ENCODE measurements at regions not wholly inside any gene's neighbourhood (a gene's known extent, or its start where the extent isn't known, plus 50 kb on each side); places are given as distances from the start of the nearest gene placed in this dataset.
A peak's percentile ranks its signal among the peaks of the same experiment; 100 is the strongest.
"Not testable (repeated sequence)": the region's sequence is repeated elsewhere in the genome, so short reads cannot be mapped to it uniquely, and the experiment has no call there.

GRCh38 chr3:171526146-171526545, 65.9 kb upstream of the TNIK start:
- no peaks in the 10 kb centered on the region for H3K36me3 ChIP-seq
- no peak overlapping the region for H3K4me3 ChIP-seq (ENCODE audit: low read depth, low read length)
- DNase-seq = no peak
- H3K9me3 ChIP-seq = no peaks in the 10 kb centered on the region
- TF ChIP-seq, protein P1, sequence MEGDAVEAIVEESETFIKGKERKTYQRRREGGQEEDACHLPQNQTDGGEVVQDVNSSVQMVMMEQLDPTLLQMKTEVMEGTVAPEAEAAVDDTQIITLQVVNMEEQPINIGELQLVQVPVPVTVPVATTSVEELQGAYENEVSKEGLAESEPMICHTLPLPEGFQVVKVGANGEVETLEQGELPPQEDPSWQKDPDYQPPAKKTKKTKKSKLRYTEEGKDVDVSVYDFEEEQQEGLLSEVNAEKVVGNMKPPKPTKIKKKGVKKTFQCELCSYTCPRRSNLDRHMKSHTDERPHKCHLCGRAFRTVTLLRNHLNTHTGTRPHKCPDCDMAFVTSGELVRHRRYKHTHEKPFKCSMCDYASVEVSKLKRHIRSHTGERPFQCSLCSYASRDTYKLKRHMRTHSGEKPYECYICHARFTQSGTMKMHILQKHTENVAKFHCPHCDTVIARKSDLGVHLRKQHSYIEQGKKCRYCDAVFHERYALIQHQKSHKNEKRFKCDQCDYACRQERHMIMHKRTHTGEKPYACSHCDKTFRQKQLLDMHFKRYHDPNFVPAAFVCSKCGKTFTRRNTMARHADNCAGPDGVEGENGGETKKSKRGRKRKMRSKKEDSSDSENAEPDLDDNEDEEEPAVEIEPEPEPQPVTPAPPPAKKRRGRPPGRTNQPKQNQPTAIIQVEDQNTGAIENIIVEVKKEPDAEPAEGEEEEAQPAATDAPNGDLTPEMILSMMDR (IDR thresholded peaks at IDR 0.05; ENCODE audit: low read depth, low read length) = no peak
- peaks cover 10% of the 10 kb centered on the region for H3K4me1 ChIP-seq
- H3K27me3 ChIP-seq = no peaks in the 10 kb centered on the region

DNA sequence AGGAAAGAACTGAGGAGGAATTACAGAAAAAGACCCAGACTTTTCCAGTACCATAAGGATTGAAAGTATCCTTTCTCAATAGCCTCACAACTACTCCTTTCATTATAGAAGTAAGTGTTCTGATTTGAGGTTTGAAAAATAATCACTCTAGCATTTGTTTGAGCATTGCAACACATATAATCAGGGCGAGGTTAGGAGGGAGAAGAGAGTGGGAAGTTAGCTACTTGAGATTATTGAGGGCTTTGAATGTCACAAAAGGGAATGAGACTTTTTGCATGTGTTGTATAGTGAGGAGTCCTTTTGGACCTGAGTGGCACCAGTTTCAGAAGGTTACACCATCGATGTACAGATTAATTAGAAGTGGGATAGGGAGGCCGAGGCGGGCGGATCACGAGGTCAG, 65.2 kb upstream of the TNIK start:
- TF ChIP-seq, protein P1 (IDR thresholded peaks at IDR 0.05; ENCODE audit: low read depth, low read length) = no peak
- H3K4me3 ChIP-seq (ENCODE audit: low read depth, low read length) = no peak overlapping the region
- no peaks in the 10 kb centered on the region for H3K36me3 ChIP-seq
- no peak for DNase-seq
- no peaks in the 10 kb centered on the region for H3K27me3 ChIP-seq
- H3K4me1 ChIP-seq = peaks cover 10% of the 10 kb centered on the region
- H3K9me3 ChIP-seq = no peaks in the 10 kb centered on the region

GRCh38 chr3:171524921-171525310, 64.7 kb upstream of the TNIK start:
- no peaks in the 10 kb centered on the region for H3K36me3 ChIP-seq
- H3K4me1 ChIP-seq = peaks cover 10% of the 10 kb centered on the region
- no peaks in the 10 kb centered on the region for H3K27me3 ChIP-seq
- no peaks in the 10 kb centered on the region for H3K9me3 ChIP-seq
- no peak for DNase-seq
- no peak overlapping the region for H3K4me3 ChIP-seq (ENCODE audit: low read depth, low read length)
- TF ChIP-seq, protein P1 (IDR thresholded peaks at IDR 0.05; ENCODE audit: low read depth, low read length) = no peak

DNA sequence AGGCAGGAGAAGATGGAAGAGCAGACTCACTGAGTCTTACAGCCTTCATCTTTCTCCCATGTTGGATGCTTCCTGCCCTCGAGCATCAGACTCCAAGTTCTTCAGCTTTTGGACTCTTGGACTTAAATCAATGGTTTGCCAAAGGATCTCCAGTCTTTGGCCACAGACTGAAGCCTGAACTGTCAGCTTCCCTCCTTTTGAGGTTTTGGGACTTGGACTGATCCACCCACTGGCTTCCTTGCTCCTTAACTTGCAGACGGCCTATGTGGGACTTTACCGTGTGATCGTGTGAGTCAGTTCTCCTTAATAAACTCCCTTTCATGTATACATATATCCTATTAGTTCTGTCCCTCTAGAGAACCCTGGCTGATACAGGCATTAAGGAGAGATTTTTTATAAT, 62.4 kb upstream of the TNIK start:
- H3K36me3 ChIP-seq = no peaks in the 10 kb centered on the region

GRCh38 chr3:171519423-171519822, 59.2 kb upstream of the TNIK start:
- not testable (repeated sequence) for H3K36me3 ChIP-seq

More for the DNA sequence above, 62.4 kb upstream of the TNIK start:
- Histone ChIP-seq H3K9me3 (no peaks in the 10 kb centered on the region), H3K4me1 (peaks cover 10% of the 10 kb centered on the region), H3K4me3 (ENCODE audit: low read depth, low read length) (no peak overlapping the region), H3K27me3 (no peaks in the 10 kb centered on the region)
- TF ChIP-seq, protein P1 (IDR thresholded peaks at IDR 0.05; ENCODE audit: low read depth, low read length) = no peak
- DNase-seq = no peak

GRCh38 chr3:171516765-171517164, 56.6 kb upstream of the TNIK start:
- H3K27me3 ChIP-seq = no peaks in the 10 kb centered on the region
- H3K9me3 ChIP-seq = no peaks in the 10 kb centered on the region
- H3K36me3 ChIP-seq = no peaks in the 10 kb centered on the region
- TF ChIP-seq, protein P1 (IDR thresholded peaks at IDR 0.05; ENCODE audit: low read depth, low read length) = no peak
- H3K4me1 ChIP-seq = peaks cover under 1% of the 10 kb centered on the region
- DNase-seq = no peak
- H3K4me3 ChIP-seq (ENCODE audit: low read depth, low read length) = no peak overlapping the region

More at GRCh38 chr3:171519423-171519822, 59.2 kb upstream of the TNIK start:
- not testable (repeated sequence) for H3K27me3 ChIP-seq; DNase-seq; H3K9me3 ChIP-seq; H3K4me1 ChIP-seq; H3K4me3 ChIP-seq (ENCODE audit: low read depth, low read length)

DNA sequence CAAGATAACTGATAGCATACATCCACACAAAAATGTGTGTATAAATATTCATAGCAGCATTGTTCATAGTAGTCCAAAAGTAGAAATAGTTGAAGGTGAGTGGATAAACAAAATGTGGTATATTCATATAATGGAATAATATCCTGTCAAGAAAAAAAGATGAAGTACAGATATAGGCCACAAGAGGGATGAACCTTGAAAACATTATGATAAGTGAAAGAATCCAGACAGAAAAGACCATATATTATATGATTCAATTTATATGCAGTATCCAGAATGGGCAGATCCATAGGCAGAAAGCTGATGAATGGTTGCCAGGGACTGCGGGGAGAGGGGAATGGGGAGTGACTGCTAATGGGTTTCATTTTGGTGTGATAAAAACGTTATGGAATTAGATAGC, 54.3 kb upstream of the TNIK start:
- Histone ChIP-seq H3K36me3 (no peaks in the 10 kb centered on the region), H3K4me1 (peaks cover 5% of the 10 kb centered on the region), H3K4me3 (ENCODE audit: low read depth, low read length) (no peak overlapping the region), H3K9me3 (no peaks in the 10 kb centered on the region), H3K27me3 (no peaks in the 10 kb centered on the region)
- TF ChIP-seq, protein P1 (IDR thresholded peaks at IDR 0.05; ENCODE audit: low read depth, low read length) = 0 out of 2 replicates have a peak, but pooled peaks have one; percentile 5
- DNase-seq = no peak

Measured in BE2C (cell line).